Panc1 (cell line): ENCODE measurements at regions not wholly inside any gene's neighbourhood (a gene's known extent, or its start where the extent isn't known, plus 50 kb on each side); places are given as distances from the start of the nearest gene placed in this dataset.

ENCODE experiments used
- ATAC-seq: fragments of 200-7000 bp; cut with Tn5 transposase; 2 replicates; pipeline ENCODE4 v1.9.1; 2020; ENCODE audit warnings: mild to moderate bottlenecking, moderate library complexity
- BruUV-seq: library from RNA; stranded (reverse); fragments of 400-500 nt; replicated peaks from 2 replicates; lab custom pipeline; 2021; lab: Mats Ljungman, UMichigan
- CTCF ChIA-PET: fragments of 300-600 bp; sonication (Branson Sonifier 250); formaldehyde crosslinking; loops from one replicate; lab custom pipeline; 2022; ENCODE audit warnings: antibody characterized with exemption; lab: Charles Lee
- POLR2A ChIA-PET: fragments of 300-600 bp; sonication (Branson Sonifier 250); formaldehyde crosslinking; loops from one replicate; lab custom pipeline; 2022; ENCODE audit warnings: antibody characterized with exemption; lab: Charles Lee
- DNase-seq: peaks from one replicate; pipeline ENCODE4 v3.0.0-alpha.2; 2010; ENCODE audit warnings: low read depth, low spot score
- H3K27ac ChIP-seq: 2 replicates; pipeline ENCODE4 v1.5.1; 2011; ENCODE audit warnings: mild to moderate bottlenecking, low read length, inconsistent platforms
- H3K27me3 ChIP-seq: fragments of 200-500 bp; sonication (Bioruptor generic); 2 replicates; pipeline ENCODE4 v1.6.0; 2014; ENCODE audit warnings: low read length, inconsistent platforms; ENCODE audit not compliant: control insufficient read depth, insufficient read depth
- H3K36me3 ChIP-seq: fragments of 200-500 bp; sonication (Bioruptor generic); 2 replicates; pipeline ENCODE4 v1.5.1; 2014; ENCODE audit warnings: inconsistent platforms, mild to moderate bottlenecking, low read length, moderate library complexity; ENCODE audit not compliant: control insufficient read depth, insufficient read depth
- H3K4me1 ChIP-seq: 2 replicates; pipeline ENCODE4 v1.5.1; 2011; ENCODE audit warnings: inconsistent platforms, mild to moderate bottlenecking, low read length, moderate library complexity; ENCODE audit not compliant: control insufficient read depth, insufficient read depth
- H3K4me3 ChIP-seq, 2 experiments: 2 replicates each; pipeline ENCODE4 v1.5.1; 2011 to 2012; ENCODE audit warnings: low read depth in 2 of 2, low read length in 2 of 2, mild to moderate bottlenecking in 2 of 2, inconsistent platforms in 1 of 2, moderate library complexity in 1 of 2
- H3K9me3 ChIP-seq: fragments of 200-500 bp; sonication (Bioruptor generic); 2 replicates; pipeline ENCODE4 v1.5.1; 2014; ENCODE audit warnings: low read depth, mild to moderate bottlenecking, inconsistent platforms, low read length, moderate library complexity; ENCODE audit not compliant: control insufficient read depth, insufficient read depth
- CTCF ChIP-seq: fragments of 450-650 bp; IDR thresholded peaks from 2 replicates; pipeline ENCODE4 v1.5.1; 2017; ENCODE audit warnings: mild to moderate bottlenecking
- POLR2AphosphoS5 ChIP-seq: IDR thresholded peaks from 2 replicates; pipeline ENCODE4 v1.6.1; 2012; ENCODE audit warnings: mild to moderate bottlenecking, low read depth, low read length, moderate library complexity
- REST ChIP-seq, 2 experiments: IDR thresholded peaks; 2 replicates each; pipeline ENCODE4 v1.6.1; 2011 to 2012; ENCODE audit warnings: low read depth in 2 of 2, control low read depth in 1 of 2, low read length in 1 of 2, mild to moderate bottlenecking in 1 of 2, moderate library complexity in 1 of 2; ENCODE audit not compliant: insufficient read depth in 1 of 2
- SIN3A ChIP-seq: IDR thresholded peaks from 2 replicates; pipeline ENCODE4 v1.6.1; 2012; ENCODE audit warnings: low read depth, mild to moderate bottlenecking, low read length, moderate library complexity, borderline replicate concordance; ENCODE audit not compliant: insufficient read depth
- TCF7L2 ChIP-seq: IDR thresholded peaks from 2 replicates; pipeline ENCODE4 v1.6.1; 2011; ENCODE audit warnings: mild to moderate bottlenecking, low read depth, low read length, inconsistent platforms
- in situ Hi-C: cut with HindIII; loops from 2 replicates; pipeline ENCODE4 v1.10.0; 2016; ENCODE audit warnings: low sequenced_read_pairs, low pct_unique_long_range_greater_than_20kb
- intact Hi-C: fragments of 100-400 bp; cut with micrococcal nuclease; formaldehyde crosslinking; loops from one replicate; pipeline ENCODE4 v1.10.0; 2022; ENCODE audit not compliant: unreplicated experiment

- CTCF ChIA-PET: no interaction called here
- no TSS peak for BruUV-seq
These were observed 160.9 kb upstream of the MVB12B start for GRCh38 chr9:126165755-126166154.

GRCh38 chr9:126166291-126166690 is 160.3 kb upstream of the MVB12B start:
- ATAC-seq (no peak), DNase-seq (no peak)
- no peak overlapping the region for H3K4me3 ChIP-seq
- H3K27me3 ChIP-seq: no peaks in the 10 kb centered on the region; the same call in 1 of the 2 replicates
- in situ Hi-C loops: no loop called here
- no peaks in the 10 kb centered on the region for H3K4me1 ChIP-seq
- no TSS peak for BruUV-seq
- no peaks in the 10 kb centered on the region for H3K36me3 ChIP-seq
- ChIA-PET CTCF (no interaction called here), POLR2A (no interaction called here)
- no peaks in the 10 kb centered on the region for H3K9me3 ChIP-seq
- H3K27ac ChIP-seq: no peak overlapping the region
- TF ChIP-seq CTCF (no peak), SIN3A (no peak), POLR2AphosphoS5 (no peak), REST (IDR thresholded peaks at IDR 0.05; ENCODE audit: insufficient read depth in 1 of 2, low read depth in 2 of 2, low read length in 1 of 2) (no peak), TCF7L2 (no peak)
- intact Hi-C loops: no loop called here

More at GRCh38 chr9:126165755-126166154, 160.9 kb upstream of the MVB12B start:
- Histone ChIP-seq H3K9me3 (no peaks in the 10 kb centered on the region), H3K27ac (no peak overlapping the region), H3K4me1 (no peaks in the 10 kb centered on the region), H3K27me3 (no peaks in the 10 kb centered on the region; the same call in 1 of the 2 replicates), H3K36me3 (no peaks in the 10 kb centered on the region), H3K4me3 (no peak overlapping the region)
- in situ Hi-C loops: no loop called here
- no peak for TF ChIP-seq REST (IDR thresholded peaks at IDR 0.05; ENCODE audit: insufficient read depth in 1 of 2, low read depth in 2 of 2, low read length in 1 of 2)
- TF ChIP-seq TCF7L2: no peak
- no peak for TF ChIP-seq POLR2AphosphoS5
- TF ChIP-seq SIN3A: no peak
- no peak for TF ChIP-seq CTCF
- ATAC-seq (no peak), DNase-seq (no peak)
- POLR2A ChIA-PET: no interaction called here
- intact Hi-C loops: no loop called here
